Sciatic nerve (tissue), 2 donors: ENCODE measurements at regions not wholly inside any gene's neighbourhood (a gene's known extent, or its start where the extent isn't known, plus 50 kb on each side); places are given as distances from the start of the nearest gene placed in this dataset.

Experiments
- ATAC-seq: fragments of 200-7000 bp; cut with Tn5 transposase; one replicate; pipeline ENCODE4 v1.9.1; 2020; ENCODE audit warnings: mild to moderate bottlenecking, moderate library complexity
- DNase-seq: peaks from one replicate; pipeline ENCODE4 v3.0.0-alpha.2; 2020; ENCODE audit warnings: low spot score
- intact Hi-C: fragments of 100-400 bp; cut with DNase I; formaldehyde crosslinking; loops from one replicate; pipeline ENCODE4 v1.14.2; 2022
- donor health status: DM: no; HTN: no; CAD: no.
- donor health status: DM: no; HTN: no; CAD: no.

DNA sequence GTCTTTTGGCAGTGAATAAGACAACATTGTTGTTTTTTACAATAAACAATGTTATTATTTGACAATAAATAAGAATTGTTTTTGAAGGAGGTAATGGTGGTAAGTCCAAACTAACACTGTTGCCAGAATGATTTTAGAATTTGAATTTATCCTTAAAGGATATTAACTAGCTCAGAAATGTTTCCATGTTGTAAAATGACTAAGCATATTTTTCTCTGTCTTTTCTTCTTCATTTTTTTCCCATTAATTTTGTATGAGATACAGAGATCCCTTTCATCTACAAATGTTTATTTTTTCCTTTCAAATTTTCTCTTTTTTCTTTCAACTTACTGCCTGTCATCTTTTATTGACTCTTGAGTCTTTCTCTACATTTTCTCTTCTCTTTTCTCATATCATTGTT lies 66.5 kb upstream of the DOCK10 start:
- DNase-seq (no peak), ATAC-seq (no peak)
- intact Hi-C loops, result no loop called here

DNA sequence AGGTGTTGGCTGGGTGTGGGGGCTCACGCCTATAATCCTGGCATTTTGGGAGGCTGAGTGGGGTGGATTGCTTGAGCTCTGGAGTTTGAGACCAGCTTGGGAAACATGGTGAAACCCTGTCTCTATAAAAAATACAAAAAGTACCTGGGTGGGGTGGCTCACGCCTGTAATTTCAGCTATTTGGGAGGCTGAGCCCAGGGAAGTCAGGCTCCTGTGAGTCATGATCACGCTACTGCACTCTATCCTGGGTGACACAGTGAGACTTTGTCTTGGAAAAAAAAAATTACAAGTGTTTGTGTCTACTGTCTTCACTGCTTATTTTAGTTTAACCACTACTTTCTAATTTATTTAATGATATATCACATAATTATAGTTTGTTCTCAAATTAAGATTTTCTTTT lies 62.7 kb upstream of the DOCK10 start:
- ATAC-seq (no peak), DNase-seq (no peak)
- intact Hi-C loops, result no loop called here

DNA sequence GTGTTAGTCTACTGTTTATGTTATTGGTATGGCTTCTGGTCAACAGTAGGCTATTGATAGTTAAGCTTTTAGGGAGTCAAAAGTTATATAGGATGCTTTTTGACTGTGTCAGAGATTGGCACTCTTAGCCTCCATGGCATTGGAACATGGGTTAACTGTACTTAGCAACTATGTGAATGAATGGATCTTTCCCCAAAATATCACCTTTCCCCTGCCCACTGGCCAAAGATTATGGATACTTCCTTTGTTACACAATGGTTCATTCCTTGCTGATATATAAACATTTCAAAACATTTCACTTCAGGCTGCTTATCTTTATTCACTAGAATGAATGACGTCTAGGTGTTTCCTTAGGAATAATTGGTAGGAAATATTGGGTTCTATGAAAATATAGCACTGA lies 62.1 kb upstream of the DOCK10 start:
- intact Hi-C loops, result no loop called here
- DNase-seq, result no peak
- no peak for ATAC-seq

DNA sequence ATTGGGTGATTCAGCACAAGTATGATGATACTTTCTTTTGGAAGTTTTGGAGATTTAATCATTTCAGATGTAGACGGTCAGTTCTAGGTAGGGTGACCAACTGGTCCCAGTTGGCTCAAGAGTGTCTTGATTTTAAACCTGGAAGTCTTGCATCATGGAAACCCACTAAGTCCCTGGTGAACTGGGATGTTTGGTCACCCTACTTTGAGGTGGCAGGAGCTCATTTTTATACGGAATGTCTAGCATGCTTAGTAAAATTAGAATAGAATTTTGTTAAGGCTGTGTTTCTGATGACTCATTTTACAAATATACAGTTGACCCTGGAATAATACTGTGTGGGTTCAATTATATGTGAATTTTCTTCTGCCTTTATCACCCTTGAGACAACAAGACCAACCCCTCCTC lies 61.5 kb upstream of the DOCK10 start:
- ATAC-seq, result no peak
- DNase-seq, result no peak
- intact Hi-C loops, result no loop called here

DNA sequence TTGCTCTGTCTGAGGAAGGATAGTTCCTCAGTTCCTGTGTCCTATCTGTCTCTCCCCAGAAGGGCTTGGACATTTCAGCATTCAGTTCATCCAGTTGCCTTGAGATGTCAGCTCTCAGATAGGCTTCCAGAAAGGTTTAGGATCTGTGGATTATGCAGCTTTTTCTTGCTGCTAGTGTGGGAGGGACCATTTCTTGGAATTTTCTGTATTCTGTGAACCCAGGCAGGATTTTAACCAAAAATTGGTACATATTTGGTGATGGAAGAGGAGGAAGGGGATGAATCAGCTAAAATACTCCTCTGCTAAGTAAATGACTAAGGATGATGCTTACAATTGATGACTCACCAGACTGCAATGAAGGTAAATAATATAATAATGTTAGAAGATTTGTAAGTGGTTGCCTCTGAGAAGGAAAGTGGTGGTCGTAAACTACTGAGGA lies 58.6 kb upstream of the DOCK10 start:
- DNase-seq (no peak), ATAC-seq (no peak)
- intact Hi-C loops, result no loop called here

DNA sequence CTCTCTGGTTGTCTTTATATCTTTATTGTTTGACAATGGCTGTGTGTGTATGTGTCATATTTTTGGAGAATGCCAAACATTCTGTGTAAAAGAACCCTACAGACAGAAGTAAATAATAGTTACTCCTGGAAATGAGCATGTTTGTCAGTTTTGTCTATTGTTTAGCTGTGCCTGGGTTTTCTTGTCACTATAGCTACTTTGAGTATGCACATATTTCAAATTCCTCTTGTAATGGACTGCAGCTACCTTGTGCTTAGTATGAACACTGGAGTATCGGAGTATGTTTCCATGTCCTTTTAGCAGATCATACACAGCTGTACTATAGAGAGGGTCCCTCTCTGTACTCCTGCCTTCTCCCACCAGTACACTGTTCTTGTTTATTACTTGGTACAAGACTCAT lies 58.0 kb upstream of the DOCK10 start:
- ATAC-seq (no peak), DNase-seq (no peak)
- intact Hi-C loops, result no loop called here

DNA sequence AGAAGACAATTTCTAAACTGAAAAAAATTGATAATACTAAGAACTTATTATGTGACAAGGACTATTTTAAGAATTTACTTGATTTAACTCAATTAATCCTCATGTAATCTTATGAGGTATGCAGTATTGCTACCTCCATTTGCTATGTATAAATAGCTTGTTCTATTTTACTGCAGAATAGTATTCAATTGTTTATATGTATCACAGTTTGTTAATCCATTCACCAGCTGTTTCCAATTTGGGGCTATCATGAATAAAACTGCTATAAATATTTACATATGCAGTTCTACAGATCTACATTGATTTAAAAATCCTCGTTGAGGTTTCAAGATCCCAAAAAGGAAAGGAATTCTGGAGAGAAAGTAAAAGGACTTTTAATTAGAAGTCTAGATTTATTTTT lies 54.8 kb upstream of the DOCK10 start:
- DNase-seq, result no peak

More for the DNA sequence above, 54.8 kb upstream of the DOCK10 start:
- no peak for ATAC-seq
- intact Hi-C loops, result no loop called here
